T-cell (primary cell): ENCODE measurements at regions not wholly inside any gene's neighbourhood (a gene's known extent, or its start where the extent isn't known, plus 50 kb on each side); places are given as distances from the start of the nearest gene placed in this dataset.

Experiments
- ATAC-seq, 4 experiments: fragments of 200-7000 bp in 3 of 4; fragments of 150-1000 bp in 1 of 4; cut with Tn5 transposase; replicated peaks in 1 of 4; 1 replicate in 3 of 4; 2 replicates in 1 of 4; pipeline ENCODE4 v1.10.0; 2021; ENCODE audit warnings: moderate library complexity in 3 of 4, mild to moderate bottlenecking in 2 of 4, moderate number of reproducible peaks in 1 of 4
- CTCF ChIA-PET, 2 donors: fragments of 300-600 bp; sonication (Branson Sonifier 250); formaldehyde crosslinking; loops; one replicate each; lab custom pipeline; 2022; ENCODE audit warnings: antibody characterized with exemption in 2 of 2; lab: Charles Lee
- POLR2A ChIA-PET, 2 donors: fragments of 300-600 bp; sonication (Branson Sonifier 250); formaldehyde crosslinking; loops; one replicate each; lab custom pipeline; 2022; ENCODE audit warnings: antibody characterized with exemption in 2 of 2; lab: Charles Lee
- DNase-seq, 35 experiments: peaks; one replicate each; pipeline versions ENCODE4 v3.0.0 to v3.0.0-alpha.2; 2013 to 2023
- H3K27ac ChIP-seq: one replicate; pipeline ENCODE4 v1.5.1; 2013; ENCODE audit warnings: low read length
- H3K27me3 ChIP-seq, 2 experiments: replicated peaks in 1 of 2; 1 replicate in 1 of 2; 2 replicates in 1 of 2; pipeline versions ENCODE4 v1.6.1 to v1.7.0; 2013; ENCODE audit warnings: low read length in 1 of 2, mixed read lengths in 1 of 2; ENCODE audit not compliant: control insufficient read depth in 2 of 2, insufficient read depth in 2 of 2; ENCODE audit errors: extremely low read depth in 1 of 2
- H3K36me3 ChIP-seq, 2 donors: 1 replicate in 1 of 2; 2 replicates in 1 of 2; pipeline versions ENCODE4 v1.6.1 to v1.7.0; 2013; ENCODE audit warnings: low read length in 1 of 2; ENCODE audit not compliant: control insufficient read depth in 2 of 2, insufficient read depth in 1 of 2; ENCODE audit errors: extremely low read depth in 1 of 2
- H3K4me1 ChIP-seq, 2 experiments: 1 replicate in 1 of 2; 2 replicates in 1 of 2; pipeline versions ENCODE4 v1.6.1 to v1.7.0; 2013; ENCODE audit warnings: low read length in 2 of 2, mixed read lengths in 1 of 2; ENCODE audit not compliant: insufficient read depth in 2 of 2, control insufficient read depth in 1 of 2; ENCODE audit errors: extremely low read depth in 1 of 2
- H3K4me3 ChIP-seq, 2 donors: 1 replicate in 1 of 2; 2 replicates in 1 of 2; pipeline versions ENCODE4 v1.5.1 to v1.7.0; 2013; ENCODE audit warnings: mild to moderate bottlenecking in 2 of 2, low read length in 1 of 2, moderate library complexity in 1 of 2; ENCODE audit not compliant: control insufficient read depth in 1 of 2; ENCODE audit errors: extremely low read depth in 1 of 2
- H3K9me3 ChIP-seq: 2 replicates; pipeline ENCODE4 v1.7.0; 2013
- H3K27ac Mint-ChIP-seq, 2 donors: one replicate each; pipeline ENCODE4 v1.8.0; 2020 to 2021; ENCODE audit warnings: mild to moderate bottlenecking in 2 of 2, mixed read lengths in 2 of 2
- H3K27me3 Mint-ChIP-seq, 2 donors: one replicate each; pipeline ENCODE4 v1.8.0; 2021 to 2022; ENCODE audit warnings: mixed read lengths in 2 of 2
- H3K36me3 Mint-ChIP-seq: one replicate; pipeline ENCODE4 v1.8.0; 2021; ENCODE audit warnings: mixed read lengths
- H3K4me1 Mint-ChIP-seq, 3 donors: one replicate each; pipeline ENCODE4 v1.8.0; 2020 to 2022; ENCODE audit warnings: mixed read lengths in 3 of 3, mild to moderate bottlenecking in 1 of 3
- H3K4me3 Mint-ChIP-seq, 3 donors: one replicate each; pipeline ENCODE4 v1.8.0; 2020 to 2022; ENCODE audit warnings: mild to moderate bottlenecking in 3 of 3, mixed read lengths in 3 of 3, moderate library complexity in 3 of 3
- H3K9me3 Mint-ChIP-seq, 3 donors: one replicate each; pipeline ENCODE4 v1.8.0; 2020 to 2022; ENCODE audit warnings: mixed read lengths in 3 of 3
- WGBS: methylation state at CpG from one replicate; pipeline ENCODE4 v1.1.5; 2013; ENCODE audit warnings: missing lambda C conversion rate; ENCODE audit not compliant: insufficient coverage; 5-methylcytosine and 5-hydroxymethylcytosine counted together

DNA sequence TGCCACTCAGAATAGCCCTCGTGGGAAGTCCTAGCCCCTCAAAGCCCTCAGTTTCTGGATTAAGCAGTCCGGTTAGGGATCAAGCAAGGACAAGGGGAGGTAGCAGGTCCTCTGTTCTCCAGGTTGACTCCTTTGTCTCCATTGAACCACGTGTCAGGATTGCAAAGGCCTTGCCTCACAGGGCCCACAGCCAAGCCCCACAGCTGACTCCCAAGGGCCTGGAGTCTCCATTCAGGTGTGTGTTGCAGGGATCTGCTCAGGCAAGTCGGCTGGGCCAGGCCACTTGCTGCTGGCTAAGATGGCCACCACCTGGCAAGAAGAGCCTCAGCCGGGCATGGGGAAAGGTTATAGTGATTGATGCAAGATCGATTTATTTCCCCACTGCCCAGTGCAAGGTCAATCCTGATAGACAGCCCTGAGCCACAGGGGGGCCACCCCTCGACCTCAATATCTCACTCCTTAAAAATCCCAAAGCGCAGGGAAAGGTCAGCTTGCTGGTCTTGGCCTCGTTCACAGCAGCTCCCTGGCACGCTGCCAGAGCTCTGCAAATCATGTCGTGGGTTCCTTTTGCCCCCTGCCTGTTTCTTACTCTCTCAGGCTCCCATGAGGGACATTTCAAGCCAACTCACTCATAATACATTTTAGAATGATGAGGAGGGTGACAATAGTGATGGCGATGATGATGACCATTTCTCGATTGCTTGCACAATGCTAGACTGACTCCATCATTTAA lies 75.9 kb downstream of the EDN3 start:
- H3K27ac Mint-ChIP-seq = no peak overlapping the region
- H3K36me3 Mint-ChIP-seq = no peaks in the 10 kb centered on the region
- Histone ChIP-seq H3K4me1 (no peaks in the 10 kb centered on the region), H3K27ac (no peak overlapping the region), H3K27me3 (peaks cover 0 to 26% of the 10 kb centered on the region in 2 experiments), H3K9me3 (no peaks in the 10 kb centered on the region), H3K4me3 (no peak overlapping the region), H3K36me3 (no peaks in the 10 kb centered on the region)
- CTCF ChIA-PET = interaction anchor here (0.5 to 0.7 kb wide), 2 partner anchors 109 to 123 kb away, joined by 3 read pairs; no protein-coding TSS in a partner anchor
- no peak for DNase-seq
- no peak for ATAC-seq
- H3K4me1 Mint-ChIP-seq = peaks cover 0 to 6% (median 0%) of the 10 kb centered on the region in 3 donors
- POLR2A ChIA-PET = no interaction called here
- WGBS = 67% methylated on average over 5 of the region's 13 CpGs
- no peak overlapping the region for H3K4me3 Mint-ChIP-seq
- peaks cover 7 to 21% of the 10 kb centered on the region in 2 donors for H3K27me3 Mint-ChIP-seq
- no peaks in the 10 kb centered on the region for H3K9me3 Mint-ChIP-seq

DNA sequence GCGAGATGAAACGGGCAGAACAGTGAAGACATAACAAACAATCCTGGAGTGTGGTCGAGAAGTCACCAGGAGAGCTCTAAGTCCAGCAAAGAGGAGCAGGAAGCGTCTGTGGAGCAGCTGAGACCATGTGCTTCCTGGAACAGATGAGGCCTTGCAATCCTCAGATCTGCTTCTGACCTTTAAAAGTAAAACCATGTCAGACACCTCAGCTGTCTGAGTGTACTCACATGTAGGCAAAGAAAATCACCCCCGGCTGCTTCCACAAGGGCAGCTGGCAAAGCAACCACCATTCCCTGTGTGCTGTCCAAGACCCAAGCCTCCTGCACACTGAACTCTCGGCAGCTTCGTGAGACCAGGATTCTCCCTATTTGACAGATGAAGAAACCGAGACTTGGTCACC lies 76.6 kb downstream of the EDN3 start:
- H3K27me3 Mint-ChIP-seq = peaks cover 7 to 18% of the 10 kb centered on the region in 2 donors
- H3K36me3 ChIP-seq = no peaks in the 10 kb centered on the region
- peaks cover 0 to 6% (median 0%) of the 10 kb centered on the region in 3 donors for H3K4me1 Mint-ChIP-seq
- peaks cover 0 to 23% of the 10 kb centered on the region in 2 experiments for H3K27me3 ChIP-seq
- no peak for ATAC-seq
- no peaks in the 10 kb centered on the region for H3K9me3 ChIP-seq
- H3K27ac ChIP-seq = no peak overlapping the region
- ChIA-PET CTCF (no interaction called here), POLR2A (no interaction called here)
- 43% methylated on average over 7 of the region's 8 CpGs for WGBS
- H3K4me3 ChIP-seq = no peak overlapping the region
- no peak overlapping the region for H3K4me3 Mint-ChIP-seq
- no peaks in the 10 kb centered on the region for H3K4me1 ChIP-seq
- no peak for DNase-seq
- H3K9me3 Mint-ChIP-seq = no peaks in the 10 kb centered on the region
- no peak overlapping the region for H3K27ac Mint-ChIP-seq
- H3K36me3 Mint-ChIP-seq = no peaks in the 10 kb centered on the region

DNA sequence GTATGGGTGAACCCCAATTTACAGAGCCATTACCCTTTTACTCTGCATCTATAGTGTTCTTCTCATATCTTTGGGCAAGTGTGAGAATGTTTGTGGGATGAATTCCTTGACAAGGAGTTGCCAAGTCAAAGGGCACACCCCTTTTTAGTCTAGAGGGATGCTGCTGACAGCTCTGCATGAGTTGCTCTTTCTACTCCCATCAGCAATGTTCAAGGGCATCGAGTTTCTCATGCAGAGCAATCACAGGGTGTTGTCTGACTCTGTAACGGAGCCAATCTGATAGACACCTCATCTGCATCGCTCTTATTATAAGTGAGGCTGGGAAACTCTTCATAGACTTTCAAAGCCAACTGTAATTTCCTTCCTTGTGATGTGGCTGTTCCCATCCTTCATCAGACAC lies 77.4 kb downstream of the EDN3 start:
- Mint-ChIP-seq H3K4me3 (no peak overlapping the region), H3K4me1 (peaks cover 0 to 6% (median 0%) of the 10 kb centered on the region in 3 donors), H3K27ac (no peak overlapping the region), H3K27me3 (peaks cover 7 to 15% of the 10 kb centered on the region in 2 donors), H3K36me3 (no peaks in the 10 kb centered on the region), H3K9me3 (no peaks in the 10 kb centered on the region)
- H3K27me3 ChIP-seq = peaks cover 0 to 21% of the 10 kb centered on the region in 2 experiments
- H3K27ac ChIP-seq = no peak overlapping the region
- DNase-seq (no peak), ATAC-seq (no peak)
- no peaks in the 10 kb centered on the region for H3K4me1 ChIP-seq
- H3K4me3 ChIP-seq = no peak overlapping the region
- no peaks in the 10 kb centered on the region for H3K9me3 ChIP-seq
- no peaks in the 10 kb centered on the region for H3K36me3 ChIP-seq
- 32% methylated on average over 3 of the region's 3 CpGs for WGBS
- ChIA-PET CTCF (no interaction called here), POLR2A (no interaction called here)

DNA sequence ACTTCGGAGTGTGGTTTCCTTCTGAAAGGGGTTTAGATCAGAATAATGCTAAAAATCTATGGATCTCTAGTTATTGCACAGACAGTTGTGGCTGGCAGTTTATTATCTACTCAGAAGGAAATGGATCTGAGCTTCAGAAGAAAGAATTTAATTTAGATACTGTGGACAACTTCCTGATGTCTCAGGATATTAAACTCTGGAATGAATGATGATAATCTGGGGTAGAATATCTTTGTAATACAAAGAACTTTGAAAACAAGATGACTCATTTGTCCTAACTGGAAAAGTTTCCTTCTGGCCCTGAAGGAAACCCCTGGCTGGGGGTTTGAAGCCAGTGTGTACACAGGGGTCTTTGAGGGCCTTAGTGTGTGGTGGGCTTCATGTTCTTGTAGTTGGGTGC lies 78.0 kb downstream of the EDN3 start:
- H3K9me3 ChIP-seq = no peaks in the 10 kb centered on the region
- Mint-ChIP-seq H3K27ac (no peak overlapping the region), H3K36me3 (no peaks in the 10 kb centered on the region), H3K27me3 (peaks cover 4 to 11% of the 10 kb centered on the region in 2 donors), H3K4me1 (peaks cover 0 to 6% (median 0%) of the 10 kb centered on the region in 3 donors), H3K9me3 (no peaks in the 10 kb centered on the region), H3K4me3 (no peak overlapping the region)
- WGBS = no CpG with 5 or more reads among the region's 1 CpG
- no peak for ATAC-seq
- ChIA-PET POLR2A (no interaction called here), CTCF (no interaction called here)
- no peak overlapping the region for H3K27ac ChIP-seq
- peaks cover 0 to 21% of the 10 kb centered on the region in 2 experiments for H3K27me3 ChIP-seq
- no peaks in the 10 kb centered on the region for H3K36me3 ChIP-seq
- no peak for DNase-seq
- H3K4me1 ChIP-seq = no peaks in the 10 kb centered on the region
- H3K4me3 ChIP-seq = no peak overlapping the region

DNA sequence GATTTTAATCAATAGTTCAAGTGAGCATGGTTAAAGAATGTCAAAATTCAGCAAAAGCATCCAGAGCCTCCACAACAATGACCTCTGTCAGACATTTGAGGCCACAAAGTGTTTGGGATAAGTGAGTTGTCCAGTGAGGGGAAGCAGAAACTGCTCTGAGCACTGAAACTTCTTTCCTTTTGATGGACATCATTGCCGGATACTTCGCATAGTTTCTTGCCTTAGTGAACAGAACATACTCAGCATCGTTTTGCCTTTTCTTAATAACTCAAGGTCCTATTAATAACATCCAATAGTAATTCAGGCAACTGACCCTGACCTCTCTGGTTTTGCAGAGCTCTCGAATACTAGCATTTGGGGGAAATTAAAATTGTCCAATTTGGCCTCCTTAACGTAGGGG lies 78.6 kb downstream of the EDN3 start:
- ChIA-PET CTCF (no interaction called here), POLR2A (no interaction called here)
- Histone ChIP-seq H3K36me3 (no peaks in the 10 kb centered on the region), H3K27me3 (peaks cover 0 to 16% of the 10 kb centered on the region in 2 experiments), H3K27ac (no peak overlapping the region), H3K9me3 (no peaks in the 10 kb centered on the region), H3K4me3 (no peak overlapping the region), H3K4me1 (no peaks in the 10 kb centered on the region)
- Mint-ChIP-seq H3K9me3 (no peaks in the 10 kb centered on the region), H3K4me3 (no peak overlapping the region), H3K27me3 (peaks cover 4 to 5% of the 10 kb centered on the region in 2 donors), H3K27ac (no peak overlapping the region), H3K36me3 (no peaks in the 10 kb centered on the region), H3K4me1 (peaks cover 0 to 6% (median 0%) of the 10 kb centered on the region in 3 donors)
- ATAC-seq (no peak), DNase-seq (no peak)
- WGBS = 40% methylated on average over 2 of the region's 5 CpGs

GRCh38 chr20:59381689-59382088 lies 81.3 kb downstream of the EDN3 start:
- no peaks in the 10 kb centered on the region for H3K36me3 Mint-ChIP-seq
- ChIA-PET POLR2A (no interaction called here), CTCF (no interaction called here)
- no peaks in the 10 kb centered on the region for H3K9me3 ChIP-seq
- no peak overlapping the region for H3K4me3 ChIP-seq
- H3K4me3 Mint-ChIP-seq = no peak overlapping the region
- H3K27ac Mint-ChIP-seq = no peak overlapping the region
- peaks cover 0 to 10% of the 10 kb centered on the region in 2 experiments for H3K4me1 ChIP-seq
- no peaks in the 10 kb centered on the region for H3K36me3 ChIP-seq
- ATAC-seq (no peak), DNase-seq (no peak)
- H3K27ac ChIP-seq = no peak overlapping the region
- peaks cover 0 to 19% of the 10 kb centered on the region in 2 experiments for H3K27me3 ChIP-seq
- 76% methylated on average over 5 of the region's 8 CpGs for WGBS
- peaks cover 0 to 5% of the 10 kb centered on the region in 2 donors for H3K27me3 Mint-ChIP-seq
- H3K9me3 Mint-ChIP-seq = no peaks in the 10 kb centered on the region
- H3K4me1 Mint-ChIP-seq = peaks cover 9 to 14% (median 9%) of the 10 kb centered on the region in 3 donors
